Thyroid gland (tissue), 4 donors: ENCODE measurements at regions not wholly inside any gene's neighbourhood (a gene's known extent, or its start where the extent isn't known, plus 50 kb on each side); places are given as distances from the start of the nearest gene placed in this dataset.

Experiments
- CTCF ChIP-seq, 6 experiments: fragments of 200-600 bp in 3 of 6; fragments of 450-650 bp in 3 of 6; sonication (generic) in 3 of 6; IDR thresholded peaks; one replicate each; pipeline ENCODE4 v1.5.1; 2016 to 2019; ENCODE audit warnings: antibody characterized with exemption in 6 of 6, mild to moderate bottlenecking in 2 of 6, inconsistent platforms in 1 of 6, moderate library complexity in 1 of 6
- POLR2A ChIP-seq, 2 donors: fragments of 450-650 bp; IDR thresholded peaks; one replicate each; pipeline ENCODE4 v1.6.1; 2017; ENCODE audit warnings: antibody characterized with exemption in 2 of 2, mild to moderate bottlenecking in 2 of 2, moderate library complexity in 1 of 2

- no peak for TF ChIP-seq CTCF (IDR thresholded peaks at IDR 0.05)
- TF ChIP-seq POLR2A (IDR thresholded peaks at IDR 0.05): no peak
Measured at GRCh38 chr5:33035851-33036527, 324.9 kb downstream of the NPR3 start.
